ENCODE measurements at regions not wholly inside any gene's neighbourhood (a gene's known extent, or its start where the extent isn't known, plus 50 kb on each side); places are given as distances from the start of the nearest gene placed in this dataset.
A peak's percentile ranks its signal among the peaks of the same experiment; 100 is the strongest.

DNA sequence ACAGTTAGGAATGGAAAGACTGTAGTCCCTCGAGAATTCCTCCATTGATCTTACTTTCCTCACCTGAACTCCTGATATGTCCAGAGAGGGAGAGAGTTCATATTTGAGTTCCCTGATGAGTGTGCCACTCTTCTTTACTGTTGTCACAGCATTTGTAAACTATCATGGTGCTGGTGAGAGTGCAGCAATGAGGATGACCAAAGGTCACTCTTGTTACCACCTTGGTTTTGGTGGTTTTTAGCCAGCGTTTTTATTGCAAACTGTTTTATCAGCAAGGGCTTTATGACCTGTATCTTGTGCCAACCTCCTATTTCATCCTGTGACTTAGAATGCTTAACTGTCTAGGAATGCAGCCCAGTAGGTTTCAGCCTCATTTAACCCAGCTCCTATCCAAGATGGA is 1062.5 kb downstream of the BCL11A start:
- DNase-seq: no peak

DNA sequence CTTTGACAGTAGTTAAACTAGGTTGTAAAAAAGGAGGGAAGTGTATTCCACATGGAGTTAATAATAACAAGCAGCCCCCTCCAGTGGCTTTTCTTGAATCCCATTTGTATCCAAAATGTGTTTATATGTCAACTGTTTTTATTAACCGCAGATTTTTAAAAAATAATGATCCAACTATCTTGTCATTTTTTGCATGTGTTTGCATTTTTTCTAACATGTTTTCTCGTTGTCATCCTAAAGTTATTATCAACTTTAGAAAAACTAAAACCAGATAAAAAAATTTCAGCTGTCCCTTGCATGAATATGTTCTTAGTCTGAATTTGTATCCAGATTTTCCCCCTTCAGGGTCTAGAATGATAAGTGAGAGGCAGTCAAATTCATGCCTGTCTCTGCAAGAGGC is 1063.3 kb downstream of the BCL11A start:
- DNase-seq: no peak

DNA sequence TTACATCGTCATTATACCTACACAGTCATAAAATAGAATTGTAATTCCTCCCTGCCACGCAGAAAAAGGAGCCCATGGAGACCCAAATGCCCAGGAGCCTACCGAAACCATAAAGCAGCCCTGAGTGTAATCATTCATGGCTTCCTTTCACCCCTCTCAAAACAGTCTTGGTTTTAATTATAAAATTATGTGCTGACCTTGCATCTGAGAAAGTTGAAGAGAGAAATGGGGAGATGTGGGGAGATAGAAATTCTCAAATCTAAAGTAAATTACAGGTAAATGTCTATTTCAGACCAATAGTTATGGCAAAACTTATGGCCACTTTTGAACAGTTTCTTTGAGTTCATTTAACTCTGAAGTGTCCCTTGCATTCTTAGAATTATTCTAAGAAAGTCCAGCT is 1068.8 kb downstream of the BCL11A start:
- no peak for DNase-seq

DNA sequence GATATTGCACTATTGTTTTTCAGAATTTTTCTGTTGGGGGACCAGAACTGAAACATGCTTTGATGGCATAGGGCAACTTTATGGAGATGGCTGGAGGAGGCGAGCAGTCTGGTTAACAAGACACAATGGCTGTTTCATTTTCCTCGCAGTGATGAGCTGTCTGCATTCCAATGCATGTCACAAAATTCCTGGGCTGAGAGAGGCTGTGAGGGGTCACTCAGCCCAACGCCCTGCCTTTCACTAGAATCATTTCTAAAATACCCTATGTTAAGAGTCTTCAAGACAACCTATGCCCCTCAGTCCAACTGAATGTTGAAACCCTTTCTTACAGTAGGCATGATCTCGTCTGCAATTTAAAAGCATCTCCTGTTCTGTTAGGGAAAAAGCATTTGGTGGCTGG is 1090.0 kb downstream of the BCL11A start:
- DNase-seq: no peak

DNA sequence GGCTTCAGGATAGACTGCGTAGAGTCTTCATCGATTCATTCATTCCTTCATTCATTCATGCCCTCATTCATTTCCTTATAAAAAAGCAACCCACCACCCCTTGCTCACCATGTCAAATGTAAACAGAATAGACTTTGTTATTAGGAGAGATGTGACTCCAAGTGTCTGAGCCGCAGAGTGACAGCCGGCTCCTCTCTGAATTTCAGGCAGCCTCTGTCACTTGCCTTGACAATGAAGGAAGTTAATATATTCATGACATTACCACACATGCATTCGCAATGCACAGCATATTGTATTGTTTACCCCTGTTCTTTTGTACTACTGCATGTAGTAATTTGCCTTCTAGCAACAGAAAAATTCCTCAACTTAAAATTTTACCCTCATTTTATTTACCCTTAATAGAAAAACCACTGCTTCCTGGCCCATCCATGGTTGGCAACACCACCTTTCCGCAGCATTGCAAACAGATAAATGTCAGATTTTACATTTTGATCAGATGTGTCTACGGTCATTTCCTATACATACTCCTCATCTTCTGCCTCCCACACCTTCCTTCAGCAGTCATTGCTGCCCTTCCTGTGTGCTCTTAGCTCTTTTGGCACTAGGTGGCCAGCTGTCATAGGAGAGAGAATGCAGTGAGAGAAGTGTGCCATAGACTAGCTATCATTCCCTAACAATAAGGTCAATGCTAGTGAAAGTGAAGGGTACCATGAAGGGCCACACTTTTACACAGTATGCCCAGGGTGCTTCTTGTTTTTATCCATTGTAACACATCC is 1090.8 kb downstream of the BCL11A start:
- no peak for DNase-seq

DNA sequence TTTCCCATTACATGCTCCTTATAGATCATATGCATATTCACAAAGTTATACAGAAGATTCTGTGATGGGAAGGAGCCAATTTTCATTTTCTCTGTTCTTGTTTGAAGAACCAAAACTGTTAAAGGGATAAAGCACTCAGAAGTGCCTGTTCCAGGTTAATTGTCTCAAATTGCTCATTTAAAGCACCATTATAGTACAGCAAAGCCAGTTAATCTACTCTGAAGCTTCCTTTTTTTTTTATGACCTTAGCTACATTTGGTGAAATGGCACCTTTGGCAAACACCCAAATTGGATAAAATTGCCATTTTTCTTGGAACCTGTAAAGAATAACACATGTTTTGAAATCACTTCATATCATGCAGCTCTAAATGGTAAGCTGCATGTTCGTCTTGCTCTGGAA is 1092.3 kb downstream of the BCL11A start:
- DNase-seq: no peak

DNA sequence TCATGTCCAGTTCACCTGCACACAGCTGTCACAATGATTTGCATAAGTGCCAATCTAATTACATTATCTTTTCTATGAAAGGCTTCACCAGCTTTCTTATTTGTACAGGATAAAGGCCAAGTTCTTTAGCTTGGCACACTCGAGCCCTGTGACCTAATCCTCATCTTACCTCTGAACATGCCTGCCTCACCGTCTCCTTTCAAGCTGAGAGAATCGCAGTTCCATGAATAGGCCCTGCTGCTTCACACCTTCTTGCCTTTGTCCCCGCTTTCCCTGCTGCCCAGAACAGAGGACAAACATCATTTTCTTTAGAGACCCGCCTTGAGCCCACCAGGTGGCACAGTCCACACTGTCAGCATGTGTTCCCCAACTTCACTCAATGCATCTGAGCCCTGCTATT is 1094.7 kb downstream of the BCL11A start:
- peak; percentile 54 for DNase-seq

DNA sequence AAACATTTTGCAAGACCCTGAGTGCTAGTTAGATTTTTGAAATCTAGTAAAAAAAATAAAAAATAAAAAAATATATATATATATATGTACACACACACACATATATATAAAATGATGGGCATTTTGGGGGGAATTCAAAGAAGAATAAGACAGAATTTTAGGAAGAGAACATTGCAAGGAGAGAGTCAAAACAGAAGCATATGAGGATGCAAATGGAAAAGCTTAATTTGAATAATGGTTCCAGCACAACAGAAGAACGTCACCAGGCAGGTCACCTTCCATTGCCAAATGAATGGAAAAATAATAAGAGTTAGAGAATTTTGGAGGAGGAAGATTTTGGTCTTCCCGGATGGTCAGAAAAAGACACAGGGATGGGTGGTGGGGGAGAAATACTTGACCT is 1097.2 kb downstream of the BCL11A start:
- DNase-seq: no peak

DNA sequence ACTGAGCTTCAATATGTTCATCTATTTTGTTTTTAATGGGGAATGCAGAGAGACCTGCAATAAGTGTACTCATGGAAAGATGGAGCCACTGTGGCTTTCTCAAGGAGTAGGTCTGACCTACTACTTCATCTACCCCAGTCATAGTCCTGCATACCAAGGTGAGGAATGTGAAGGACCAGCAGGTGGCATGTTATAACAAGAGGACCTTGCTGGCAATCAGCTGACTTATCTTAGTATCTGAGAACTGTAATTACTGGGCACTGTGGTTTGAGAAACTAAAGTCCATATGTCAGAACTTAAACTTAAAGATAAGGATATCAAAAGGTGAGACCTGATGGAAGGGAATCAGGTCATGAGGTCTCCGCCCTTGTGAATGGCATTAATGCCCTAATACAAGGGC is 1104.2 kb downstream of the BCL11A start:
- peak; percentile 10 for DNase-seq

DNA sequence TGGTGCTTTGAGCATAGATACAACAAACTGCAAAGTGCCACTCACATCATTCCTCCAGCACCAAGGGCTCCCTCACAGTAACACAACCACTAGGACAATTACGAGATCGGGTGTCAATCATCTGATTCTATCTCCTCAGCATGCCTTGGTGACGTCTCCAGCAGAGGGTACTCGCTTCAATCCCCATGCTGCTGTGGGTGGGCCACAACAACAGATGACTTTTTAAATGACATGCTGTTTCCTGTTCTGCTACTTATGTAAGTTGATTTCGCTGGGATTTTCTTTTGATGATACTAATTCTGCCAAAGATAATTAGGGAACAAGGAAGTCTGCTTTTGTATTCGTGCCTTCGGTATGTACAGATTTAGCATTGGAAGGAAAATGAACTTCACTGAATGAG is 1113.0 kb downstream of the BCL11A start:
- no peak for DNase-seq

DNA sequence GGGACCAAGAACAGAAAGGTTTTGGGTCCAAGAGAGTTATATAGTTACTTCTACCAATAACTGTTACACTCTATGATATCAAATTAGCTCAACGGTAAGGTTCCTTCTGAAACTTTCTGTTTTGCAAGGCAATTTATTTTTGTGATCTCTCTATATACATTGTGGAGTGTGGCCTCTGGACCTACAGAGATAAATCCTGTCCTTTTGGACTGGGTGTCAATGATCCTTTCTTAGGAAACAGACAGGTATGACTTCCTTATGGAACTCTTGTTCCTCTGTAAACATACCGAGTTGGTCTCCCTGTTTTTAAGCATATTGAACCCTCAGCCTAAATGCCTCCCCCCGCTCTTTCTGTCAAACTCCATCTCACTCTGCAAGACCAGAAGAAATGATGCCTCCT is 1117.8 kb downstream of the BCL11A start:
- DNase-seq: no peak

DNA sequence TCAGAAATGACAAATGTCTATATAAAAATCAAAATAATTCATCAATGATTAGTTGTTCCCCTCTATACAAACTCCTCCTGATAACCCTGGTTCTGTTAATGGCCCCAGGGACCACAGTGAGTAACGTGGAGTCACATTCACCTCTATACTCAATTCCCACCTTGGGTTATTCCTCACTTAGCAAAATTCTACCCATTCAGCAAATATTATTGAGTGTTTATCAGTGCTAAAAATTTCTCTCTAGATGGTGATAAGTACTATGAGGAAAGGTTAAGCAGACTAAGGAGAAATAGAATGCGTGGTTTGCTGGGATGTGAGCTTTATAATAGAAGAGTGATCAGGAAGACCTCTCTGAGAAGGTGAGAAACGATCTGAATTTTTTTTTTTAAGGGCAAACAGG is 1124.5 kb downstream of the BCL11A start:
- DNase-seq: no peak

DNA sequence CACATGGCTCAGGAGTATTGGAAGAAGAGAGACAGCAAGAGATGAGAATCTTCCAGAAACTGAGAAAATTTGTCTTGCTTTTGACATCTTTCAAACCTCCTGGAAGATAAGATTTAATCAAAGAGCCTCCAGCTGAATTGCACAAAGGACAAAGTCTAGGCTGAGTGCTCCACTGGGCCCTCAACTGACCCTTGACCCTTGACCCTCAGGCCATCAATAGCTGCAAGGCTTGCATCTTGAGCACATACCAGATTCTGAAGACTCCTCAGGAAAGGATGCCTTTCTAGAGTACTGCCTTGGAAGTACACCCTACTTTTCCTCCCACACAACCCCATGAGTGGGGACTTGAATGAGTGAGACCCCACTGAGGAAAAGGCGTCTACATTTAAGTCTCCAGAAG is 1125.5 kb downstream of the BCL11A start:
- DNase-seq: no peak

DNA sequence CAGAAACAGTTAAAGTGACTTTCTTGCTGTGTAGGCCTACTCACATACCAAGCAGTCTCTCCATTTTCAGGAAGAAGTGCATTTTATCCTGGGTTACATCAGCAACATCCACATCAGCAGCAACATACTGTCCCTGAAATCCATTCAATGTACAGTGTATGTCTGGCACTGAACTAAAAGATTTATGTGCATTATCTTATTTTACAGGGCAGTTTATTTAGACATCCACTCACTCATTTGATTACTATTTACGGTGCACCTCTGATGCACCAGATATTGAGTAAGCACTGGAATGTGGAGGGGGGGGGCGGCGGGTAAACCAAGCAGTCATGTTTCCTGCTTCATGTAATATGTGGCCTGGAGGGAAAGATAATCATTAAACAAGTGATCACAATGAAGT is 1128.2 kb downstream of the BCL11A start:
- no peak for DNase-seq

DNA sequence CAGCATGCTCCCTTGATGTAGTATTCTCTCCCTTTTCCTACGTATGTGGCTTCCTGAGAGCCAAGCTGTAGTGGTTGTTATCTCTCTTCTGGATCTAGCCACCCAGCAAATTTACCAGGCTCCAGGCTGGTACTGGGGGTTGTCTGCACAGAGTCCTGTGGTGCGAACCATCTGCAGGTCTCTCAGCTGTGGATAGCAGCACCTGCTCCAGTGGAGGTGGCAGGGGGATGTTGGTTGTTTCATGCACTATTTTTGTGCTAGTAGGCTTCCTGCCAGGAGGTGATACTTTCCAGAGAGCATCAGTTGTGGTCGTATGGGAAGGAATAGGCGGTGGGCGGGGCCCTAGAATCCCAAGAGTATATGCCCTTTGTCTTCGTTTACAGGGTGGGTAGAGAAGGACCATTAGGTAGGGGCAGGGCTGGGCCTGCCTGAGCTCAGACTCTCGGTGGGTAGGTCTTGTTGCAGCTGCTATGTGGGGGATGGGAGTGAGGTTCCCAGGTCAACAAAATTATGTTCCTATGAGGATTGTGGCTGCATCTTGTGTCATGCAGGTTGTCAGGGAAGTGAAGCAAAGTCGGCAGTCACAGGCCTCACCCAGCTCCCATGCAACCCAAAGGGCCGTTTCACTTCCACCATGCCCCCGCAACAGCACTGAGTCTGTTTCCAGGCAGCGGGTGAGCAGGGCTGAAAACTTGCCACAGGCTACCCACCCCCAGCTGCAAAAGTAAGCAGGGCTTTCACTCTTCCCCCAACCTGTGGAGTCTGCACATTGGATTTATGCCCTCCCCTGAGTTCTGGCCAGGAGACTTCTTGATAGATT is 1139.5 kb downstream of the BCL11A start:
- peak; percentile 9 for DNase-seq

DNA sequence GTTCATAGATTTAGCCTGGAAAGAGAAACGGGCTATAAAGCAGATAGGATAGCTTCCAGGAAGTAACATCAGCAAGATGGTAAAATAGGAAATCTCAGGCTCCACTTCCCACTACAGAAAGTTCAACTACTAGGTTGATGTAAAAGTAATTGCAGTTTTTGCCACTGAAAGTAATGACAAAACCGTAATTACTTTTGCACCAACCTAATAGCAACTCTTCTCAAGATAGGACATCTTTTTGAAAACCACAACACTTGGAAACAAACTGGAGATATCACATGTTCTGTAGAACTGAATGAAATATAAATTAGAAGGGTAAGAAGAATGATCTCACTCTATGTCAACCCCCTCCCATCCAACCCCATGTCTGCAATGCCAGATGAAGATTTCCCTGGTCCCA is 1154.3 kb downstream of the BCL11A start:
- DNase-seq: no peak

DNA sequence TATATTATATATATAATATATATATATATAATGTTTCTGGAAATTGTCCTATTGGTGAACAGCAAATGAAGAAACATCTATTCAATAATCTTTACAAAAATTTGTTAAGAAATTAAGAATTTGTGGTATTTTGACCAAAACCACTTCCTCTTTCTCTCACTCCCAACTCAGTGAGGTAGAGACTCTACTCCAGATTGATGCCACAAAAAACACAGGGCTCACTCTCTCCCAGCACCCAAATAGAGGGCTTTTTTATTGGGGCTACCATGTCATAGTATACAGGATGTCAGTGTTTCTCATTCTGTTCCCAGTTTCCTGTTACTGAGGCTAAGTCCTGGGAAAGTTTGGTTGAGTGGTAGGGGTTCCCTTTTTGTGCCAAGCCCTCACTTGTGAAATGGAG is 1155.4 kb downstream of the BCL11A start:
- DNase-seq: no peak

DNA sequence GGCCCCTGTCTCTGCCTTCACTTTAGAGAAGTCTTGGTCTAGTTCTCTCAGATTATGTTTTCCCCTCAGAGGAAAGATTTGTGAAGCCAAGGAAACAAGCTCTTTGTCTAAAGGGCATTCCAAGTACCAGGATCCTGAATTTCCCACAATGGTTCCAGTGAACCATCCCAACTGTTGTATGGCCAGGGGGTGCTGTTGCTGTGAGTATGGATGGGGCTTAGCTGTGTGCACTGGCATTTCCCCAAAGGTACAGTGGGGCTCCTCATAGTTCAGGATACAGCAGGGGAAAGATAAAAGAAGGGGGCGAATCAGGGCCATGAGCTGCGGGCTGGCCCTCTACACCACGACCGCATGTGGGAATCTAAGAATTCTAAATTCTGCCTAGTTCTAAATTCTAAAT is 1154.0 kb upstream of the FANCL start:
- no peak for DNase-seq

DNA sequence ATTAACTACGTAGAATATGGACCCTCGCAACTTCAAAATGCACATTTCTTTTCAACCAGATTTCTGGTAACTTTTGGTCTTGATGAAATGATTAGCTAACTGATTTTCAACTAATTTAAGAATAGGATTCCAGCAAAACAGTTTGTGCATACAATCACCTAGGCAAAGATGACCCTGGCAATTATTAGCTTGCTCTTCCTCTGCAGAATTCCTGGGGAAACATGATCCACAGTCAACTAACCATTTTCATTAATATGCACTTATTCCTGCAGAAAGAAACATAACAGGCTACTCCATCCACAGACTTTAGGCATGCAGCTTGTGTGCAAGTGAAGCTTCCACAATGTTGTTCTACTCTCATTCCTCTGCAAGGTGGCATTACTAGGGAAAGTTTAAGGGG is 1150.8 kb upstream of the FANCL start:
- no peak for DNase-seq

DNA sequence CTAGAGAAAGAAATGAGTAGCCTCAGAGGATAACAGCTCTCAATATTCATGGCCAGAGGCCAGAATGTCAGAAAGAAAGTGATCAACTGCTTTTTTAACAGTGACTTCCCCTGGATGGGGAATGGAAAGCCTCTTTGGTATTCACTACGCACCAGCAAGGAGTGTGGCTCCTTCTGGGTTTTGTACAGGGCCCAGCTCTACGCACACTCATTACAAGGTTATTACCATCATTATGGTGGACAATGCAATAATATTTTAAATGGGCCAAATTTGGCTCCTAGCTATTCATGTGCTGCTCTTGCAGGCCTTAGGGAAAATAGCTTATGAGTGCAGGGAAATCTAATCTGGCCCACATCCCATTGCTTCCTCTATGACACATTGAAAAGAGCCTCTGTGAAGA is 1149.5 kb upstream of the FANCL start:
- no peak for DNase-seq

DNA sequence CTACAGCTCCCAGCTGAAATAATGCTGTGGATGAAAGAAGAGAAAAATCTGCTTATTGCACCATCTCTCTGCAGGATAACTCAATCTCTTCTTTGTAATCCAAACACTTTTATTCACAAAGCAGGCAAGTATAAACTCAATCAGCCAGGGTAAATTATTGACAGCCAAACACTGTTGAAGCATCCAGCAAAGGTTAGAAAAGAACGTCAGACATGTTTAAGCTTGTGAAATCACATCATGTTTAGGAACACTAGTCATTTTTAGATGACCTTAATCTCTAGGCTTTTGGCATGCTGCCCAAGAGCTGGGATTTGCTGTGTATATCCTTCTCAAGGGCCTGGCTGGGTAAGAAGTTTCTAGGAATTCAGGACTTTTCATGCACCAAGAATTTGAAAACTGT is 1148.1 kb upstream of the FANCL start:
- DNase-seq: no peak

DNA sequence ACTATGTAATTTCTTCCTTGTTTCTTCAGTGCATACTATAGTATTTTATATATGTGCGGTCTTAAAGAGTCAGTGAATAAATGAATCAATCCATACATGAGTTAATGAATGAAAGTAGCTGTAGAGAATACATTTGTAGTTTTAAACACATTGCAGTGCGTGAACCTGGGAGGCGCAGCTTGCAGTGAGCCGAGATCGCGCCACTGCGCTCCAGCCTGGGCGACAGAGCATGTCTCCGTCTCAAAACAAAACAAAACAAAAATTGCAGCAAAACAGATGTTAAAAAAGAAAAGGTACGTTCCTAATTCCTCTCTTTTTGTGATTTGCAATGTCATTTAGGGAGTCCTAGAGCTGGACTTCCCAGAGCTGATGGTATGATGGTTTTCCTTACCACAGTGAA is 1144.8 kb upstream of the FANCL start:
- no peak for DNase-seq

DNA sequence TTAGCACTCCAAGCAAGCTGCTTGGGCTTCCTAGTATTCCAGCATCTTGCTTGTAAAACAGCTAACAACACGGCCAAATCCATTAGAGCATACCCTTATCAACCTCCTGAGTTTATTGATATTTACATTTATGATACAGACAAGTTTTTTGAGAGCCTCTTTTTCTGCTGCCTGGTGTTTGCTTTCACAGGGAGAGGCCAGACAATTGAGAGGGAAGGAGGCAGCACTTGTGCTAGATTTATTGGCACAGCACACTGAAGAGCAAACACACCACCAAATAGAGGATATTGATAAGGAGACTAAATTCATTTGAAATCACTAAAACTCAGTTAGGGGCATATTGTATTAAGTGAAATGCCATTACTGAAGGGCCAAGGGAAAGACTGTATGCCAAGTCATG is 1142.3 kb upstream of the FANCL start:
- DNase-seq: peak; percentile 91

DNA sequence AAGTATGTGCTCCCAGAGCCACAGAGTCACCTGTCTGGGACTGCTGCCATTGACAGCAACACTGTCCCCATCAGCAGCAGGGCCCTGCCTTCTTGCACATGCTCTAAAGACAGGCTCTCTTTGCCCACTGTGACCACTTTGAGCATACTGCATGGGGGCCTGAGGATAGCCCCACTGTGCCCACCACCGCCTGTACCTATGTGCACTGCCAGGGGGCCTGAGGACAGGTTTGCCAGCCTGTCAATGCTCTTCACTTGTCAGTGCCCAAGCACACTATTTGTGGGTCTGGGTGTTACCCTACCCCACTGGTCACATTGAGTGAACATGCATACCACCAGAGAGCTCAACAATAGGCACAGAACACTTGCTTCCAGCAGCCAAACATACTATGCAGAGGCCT is 1137.0 kb upstream of the FANCL start:
- no peak for DNase-seq

DNA sequence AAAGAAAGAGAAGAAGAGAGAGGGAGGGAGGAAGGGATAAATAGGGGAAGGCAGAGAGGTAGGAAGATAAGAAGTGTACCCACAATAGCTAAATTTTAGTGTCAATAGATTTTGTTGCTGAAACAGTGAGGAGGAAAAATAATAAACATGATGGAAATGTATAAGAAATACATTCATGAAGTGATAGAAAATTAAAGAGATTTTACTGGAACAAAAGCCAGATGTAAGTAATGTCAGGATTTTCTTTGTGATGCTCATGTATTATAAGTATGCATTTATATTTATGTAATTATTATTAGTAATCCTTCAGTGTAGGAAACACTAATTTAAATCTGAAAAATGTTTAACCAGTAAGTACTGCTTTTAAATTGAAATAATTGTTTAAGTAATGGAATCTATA is 1125.2 kb upstream of the FANCL start:
- no peak for DNase-seq

Data from NCI-H510A treated with DMSO at 0.1 percent for 48 hours (cell line).